GM19438 (cell line): ENCODE measurements at regions not wholly inside any gene's neighbourhood (a gene's known extent, or its start where the extent isn't known, plus 50 kb on each side); places are given as distances from the start of the nearest gene placed in this dataset.

ENCODE experiments used
- ATAC-seq: cut with Tn5 transposase; IDR thresholded peaks from one replicate; pipeline ENCODE4 v1.9.1; 2021; ENCODE audit warnings: low read depth; ENCODE audit not compliant: unreplicated experiment

DNA sequence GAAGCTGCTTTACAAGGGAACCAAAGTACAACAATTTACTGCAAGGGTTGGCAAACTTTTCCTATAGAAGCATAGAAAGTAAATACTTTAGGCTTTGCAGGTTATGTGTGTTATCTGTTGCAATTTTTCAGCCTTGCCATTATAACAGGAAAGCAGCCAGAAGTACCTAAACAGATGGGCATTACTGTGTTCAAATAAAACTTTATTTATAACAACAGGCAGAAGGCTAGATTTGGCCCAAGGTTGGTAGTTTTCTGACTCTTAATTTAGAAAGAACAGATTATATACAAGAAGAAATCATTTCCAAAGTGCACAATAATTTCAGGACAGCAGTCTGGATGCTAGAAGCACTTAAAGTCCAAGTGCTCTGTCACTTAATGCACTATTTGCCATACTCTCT lies 307.1 kb downstream of the ANKRD7 start:
- ATAC-seq: no peak

DNA sequence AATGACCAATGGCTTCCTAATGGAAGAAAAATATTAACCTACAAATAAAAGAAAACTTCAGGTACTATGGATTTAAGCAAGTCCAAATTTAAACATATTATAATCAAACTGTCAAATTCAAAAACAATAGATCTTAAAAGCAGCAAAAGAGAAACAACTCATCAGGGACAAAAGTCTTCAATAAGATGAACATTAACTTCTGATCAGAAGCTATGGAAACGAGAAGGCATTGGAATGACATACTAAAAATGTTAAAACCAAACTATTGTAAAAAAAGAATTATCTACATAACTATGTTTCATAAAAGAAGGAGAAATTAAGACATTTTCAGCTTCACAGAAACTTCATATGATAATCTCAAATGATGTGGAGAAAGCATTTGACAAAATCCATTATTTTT lies 334.7 kb downstream of the ANKRD7 start:
- no peak for ATAC-seq

DNA sequence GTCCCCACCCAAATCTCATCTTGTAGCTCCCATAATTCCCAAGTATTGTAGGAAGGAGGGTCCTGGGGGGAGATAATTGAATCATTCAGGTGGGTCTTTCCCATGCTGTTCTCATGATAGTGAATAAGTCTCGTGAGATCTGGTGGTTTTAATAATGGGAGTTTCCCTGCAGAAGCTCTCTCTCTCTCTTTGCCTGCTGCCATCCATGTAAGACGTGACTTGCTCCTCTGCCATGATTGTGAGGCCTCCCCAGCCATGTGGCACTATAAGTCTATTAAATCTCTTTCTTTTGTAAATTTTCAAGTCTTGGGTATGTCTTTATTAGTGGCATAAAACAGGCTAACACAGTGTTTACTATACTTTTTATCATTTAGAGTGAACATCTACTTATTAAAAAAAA lies 338.8 kb downstream of the ANKRD7 start:
- no peak for ATAC-seq

DNA sequence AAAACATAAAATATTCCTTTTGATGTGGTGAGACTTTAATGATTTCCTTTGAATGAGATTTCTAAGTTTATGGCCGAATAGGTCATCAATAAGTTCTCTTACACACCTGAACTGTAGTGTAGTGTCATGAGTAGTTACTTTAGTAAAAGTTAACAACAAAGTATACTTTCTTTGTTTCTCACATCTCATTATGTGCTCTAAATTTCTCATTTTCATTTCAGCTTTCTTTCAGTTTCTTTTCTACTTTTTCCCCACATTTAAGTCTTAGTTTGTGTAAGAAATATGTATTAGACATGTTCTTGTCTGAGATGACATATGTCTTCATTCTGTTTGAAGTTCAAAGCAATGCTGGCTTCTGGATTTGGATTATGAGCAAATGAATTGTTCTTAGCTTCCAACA lies 348.1 kb downstream of the ANKRD7 start:
- ATAC-seq: no peak

DNA sequence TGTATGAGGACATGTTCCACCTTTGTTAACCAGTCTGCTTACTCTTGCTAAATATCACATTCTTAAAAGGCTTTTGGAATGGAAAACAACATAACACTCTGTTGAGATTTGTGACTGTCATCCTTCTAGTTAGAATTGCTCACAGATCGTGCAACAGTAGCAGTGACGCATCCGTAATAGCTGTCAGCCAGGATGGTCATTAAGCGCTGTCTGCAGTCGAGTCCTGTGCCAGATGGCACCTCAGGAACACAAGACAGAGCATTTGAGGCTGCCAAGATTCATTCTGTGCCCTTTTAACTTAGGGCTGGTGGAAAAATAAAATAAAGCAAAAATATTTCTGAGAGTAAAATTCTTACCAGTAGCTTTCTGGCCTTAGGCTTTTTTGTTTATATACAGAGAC lies 348.6 kb downstream of the ANKRD7 start:
- ATAC-seq: no peak

DNA sequence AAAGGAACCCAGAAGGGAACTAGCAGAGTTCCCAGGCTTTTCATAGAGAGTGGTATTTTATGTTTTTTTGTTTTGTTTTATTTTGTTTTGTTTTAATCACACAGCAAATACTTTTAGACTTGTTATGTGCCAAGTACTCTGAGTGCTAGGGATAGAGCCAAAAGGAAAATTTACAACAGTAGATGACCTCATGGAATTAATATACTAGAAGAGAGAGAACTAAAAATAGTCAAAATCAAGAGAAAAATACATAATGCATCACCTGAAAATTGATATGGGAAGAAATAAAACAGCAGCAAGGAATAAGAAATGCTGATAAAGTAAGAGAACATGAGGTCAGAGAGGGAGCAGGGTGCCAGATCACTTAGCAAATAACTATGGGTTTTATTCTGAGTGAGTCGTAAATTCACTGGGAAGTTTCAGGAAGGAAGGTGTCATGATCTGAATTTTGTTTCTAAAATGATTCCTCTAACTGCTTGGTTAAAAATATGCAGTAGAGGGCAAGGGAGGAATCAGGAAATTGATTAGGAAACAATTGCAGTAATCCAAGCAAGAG lies 351.0 kb downstream of the ANKRD7 start:
- ATAC-seq: no peak

DNA sequence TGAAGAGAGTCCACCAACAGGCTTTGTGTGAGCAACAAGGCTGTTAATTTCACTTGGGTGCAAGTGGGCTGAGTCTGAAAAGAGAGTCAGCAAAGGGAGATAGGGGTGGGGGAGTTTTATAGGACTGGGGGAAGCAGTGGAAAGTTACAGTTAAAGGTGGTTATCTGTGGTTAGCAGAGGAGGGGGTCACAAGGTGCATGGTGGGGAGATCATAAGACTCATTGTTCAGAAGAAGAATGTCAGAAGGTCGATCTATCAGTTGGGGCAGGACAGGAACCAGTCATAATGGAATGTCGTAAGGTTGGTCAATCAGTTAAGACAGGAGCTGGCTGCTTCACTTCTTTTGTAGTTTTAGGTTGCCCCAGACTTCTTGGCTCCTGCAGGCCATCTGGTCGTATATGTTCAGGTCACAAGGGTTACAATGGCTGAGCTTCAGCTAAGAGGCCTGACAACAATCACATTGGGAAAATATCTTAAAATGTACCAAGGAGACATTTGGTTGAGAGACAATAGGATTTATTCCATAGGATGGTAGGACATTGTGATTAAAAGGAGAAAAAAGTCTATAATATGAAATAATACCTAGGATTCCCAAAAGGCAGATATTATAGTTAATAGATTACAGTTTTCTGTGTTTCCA lies 356.4 kb downstream of the ANKRD7 start:
- no peak for ATAC-seq

DNA sequence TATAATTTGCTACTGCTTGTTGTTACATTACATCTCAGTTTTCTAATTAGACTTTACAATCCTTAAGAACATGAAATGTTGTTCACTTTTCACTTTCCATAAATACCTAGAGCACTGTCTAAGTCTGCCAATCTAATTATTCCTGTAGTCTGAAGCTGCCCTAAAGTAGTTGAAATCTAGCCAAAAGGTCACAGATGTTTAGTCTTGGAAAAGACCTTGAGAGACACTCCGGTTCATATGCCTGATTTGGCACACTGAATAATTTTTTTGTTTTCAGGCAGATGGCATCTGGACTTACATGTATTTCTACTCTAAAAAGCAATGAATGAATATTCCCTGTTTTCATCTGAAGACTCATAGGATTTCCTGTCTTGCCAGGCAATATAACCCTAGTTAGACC lies 359.1 kb downstream of the ANKRD7 start:
- ATAC-seq: no peak

DNA sequence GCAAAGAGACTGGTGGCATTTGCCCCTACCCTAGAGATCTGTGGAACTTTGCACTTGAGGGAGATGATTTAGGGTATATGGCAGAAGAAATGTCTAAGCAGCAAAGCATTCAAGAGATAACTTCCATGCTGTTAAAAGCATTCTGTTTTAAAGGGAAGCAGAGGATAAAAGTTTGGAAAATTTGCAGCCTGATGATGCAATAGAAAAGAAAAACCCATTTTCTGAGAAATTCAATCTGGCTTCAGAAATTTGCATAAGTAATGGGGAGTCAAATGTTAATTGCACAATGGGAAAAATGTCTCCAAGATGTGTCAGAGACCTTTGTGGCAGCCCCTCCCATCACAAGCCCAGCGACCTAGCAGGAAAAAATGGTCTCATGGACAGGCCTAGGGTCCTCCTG lies 361.7 kb downstream of the ANKRD7 start:
- ATAC-seq: no peak

DNA sequence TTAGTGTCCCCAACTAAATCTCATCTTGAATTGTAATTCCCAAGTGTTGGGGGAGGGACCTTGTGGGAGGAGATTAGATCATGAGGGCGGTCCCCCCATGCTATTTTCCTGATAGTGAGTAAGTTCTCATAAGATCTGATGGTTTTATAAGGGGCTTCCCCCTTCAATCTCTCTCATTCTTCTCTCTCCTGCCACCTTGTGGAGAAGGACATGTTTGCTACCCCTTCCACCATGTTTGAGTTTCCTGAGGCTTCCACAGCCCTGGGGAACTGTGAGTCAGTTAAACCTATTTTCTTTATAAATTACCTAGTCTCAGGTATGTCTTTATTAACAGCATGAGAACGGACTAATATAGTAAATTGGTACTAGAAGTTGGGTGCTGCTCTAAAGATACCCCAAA lies 365.6 kb downstream of the ANKRD7 start:
- ATAC-seq: peak; percentile 91

DNA sequence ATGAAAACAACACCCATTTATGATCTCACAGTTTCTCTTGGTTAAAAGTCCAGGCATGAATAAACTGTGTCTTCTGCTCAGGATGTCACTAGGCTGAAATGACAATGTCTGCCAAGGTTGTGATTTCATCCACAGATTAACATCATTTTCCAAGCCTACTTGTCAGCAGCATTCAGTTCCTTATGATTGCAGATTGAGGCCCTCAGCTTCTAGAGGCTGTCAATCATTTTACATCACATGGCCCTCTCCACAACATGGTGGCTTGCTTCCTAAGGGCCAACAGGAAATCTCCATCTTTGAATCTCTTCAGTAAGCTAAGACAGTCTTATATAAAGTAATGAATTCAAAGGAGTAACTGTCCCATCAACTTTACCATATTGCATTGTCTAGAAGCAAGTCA lies 377.6 kb downstream of the ANKRD7 start:
- ATAC-seq: no peak

DNA sequence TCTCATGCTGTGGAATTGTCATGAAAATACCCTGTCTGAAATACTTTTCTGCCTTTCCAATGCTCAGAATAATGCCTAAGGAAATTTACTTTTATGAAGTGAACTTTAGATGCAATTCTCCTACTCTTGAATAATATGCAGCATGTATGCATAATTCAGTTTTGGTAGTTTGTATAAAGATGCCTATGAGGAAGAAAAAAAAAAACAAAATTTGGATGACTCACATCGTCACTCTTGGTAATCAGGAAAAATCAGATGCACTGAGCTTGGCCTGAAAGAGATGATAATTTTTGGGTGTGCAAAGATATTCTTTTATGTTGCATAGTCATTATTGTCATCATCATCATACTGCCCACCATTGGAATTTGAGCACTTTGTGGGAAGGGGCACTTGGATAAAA lies 382.1 kb downstream of the ANKRD7 start:
- ATAC-seq: no peak

DNA sequence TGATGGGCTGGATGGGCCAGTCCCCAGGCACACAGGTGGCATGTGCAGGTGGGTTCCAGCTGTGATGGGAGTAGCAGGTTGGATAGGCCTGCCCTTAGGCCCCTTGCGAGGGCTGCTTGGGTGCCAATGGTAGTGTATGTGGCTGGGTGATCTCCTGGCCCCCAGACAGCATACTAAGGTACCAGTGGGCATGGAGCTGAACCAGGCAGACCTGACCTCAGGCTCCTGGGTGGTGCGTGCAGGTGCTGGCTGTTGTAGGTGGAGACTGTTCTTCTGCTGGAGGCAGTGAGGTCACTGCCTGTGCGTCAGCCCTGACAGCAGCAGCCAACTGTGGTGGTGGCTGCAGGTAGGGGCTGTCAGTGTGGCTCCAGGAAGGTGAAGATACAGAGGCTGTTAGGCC lies 384.7 kb downstream of the ANKRD7 start:
- ATAC-seq: no peak

DNA sequence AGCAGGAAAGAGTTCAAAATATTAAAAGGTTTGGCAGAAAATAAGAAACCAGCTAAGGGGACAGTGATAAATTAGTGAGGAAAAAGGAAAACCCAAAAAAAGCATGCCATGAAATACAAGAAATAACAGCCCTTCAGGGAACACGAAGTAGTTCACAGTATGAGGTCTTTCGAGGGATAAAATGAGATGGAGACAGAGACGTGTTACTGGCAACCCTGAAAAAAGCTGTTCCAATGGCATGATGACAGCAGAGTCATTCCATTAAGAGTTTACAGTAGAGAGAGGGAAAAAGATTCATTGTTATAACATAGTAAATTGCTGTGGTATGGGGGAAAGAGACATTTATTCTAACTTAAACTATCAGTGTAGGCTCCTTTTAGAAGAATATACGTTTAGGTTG lies 391.2 kb downstream of the ANKRD7 start:
- no peak for ATAC-seq

DNA sequence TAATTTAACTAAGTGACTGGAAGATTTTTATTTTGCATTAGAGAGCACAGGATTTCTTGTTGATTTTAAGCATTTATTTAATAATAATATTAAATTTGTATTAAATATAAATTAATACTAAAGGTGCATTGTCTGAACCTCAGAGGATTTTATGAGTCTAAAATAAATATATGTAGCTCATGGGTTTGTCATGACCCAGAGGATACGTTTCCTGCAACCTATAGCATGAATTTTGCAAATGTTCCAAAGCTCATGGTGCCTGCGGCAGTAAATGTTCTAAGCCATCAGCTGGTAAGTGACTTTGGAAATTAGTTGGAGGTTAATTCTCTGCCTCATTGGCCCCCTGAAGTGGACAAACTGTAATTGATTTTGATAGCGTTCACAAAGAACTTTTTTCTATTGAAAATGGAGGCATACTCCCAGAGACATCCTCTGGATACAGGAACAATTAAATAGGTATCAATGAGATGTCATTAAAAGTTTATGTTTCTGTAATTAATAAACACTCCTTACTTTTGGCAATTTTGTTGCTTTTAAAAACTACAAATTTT lies 397.4 kb downstream of the ANKRD7 start:
- ATAC-seq: no peak

DNA sequence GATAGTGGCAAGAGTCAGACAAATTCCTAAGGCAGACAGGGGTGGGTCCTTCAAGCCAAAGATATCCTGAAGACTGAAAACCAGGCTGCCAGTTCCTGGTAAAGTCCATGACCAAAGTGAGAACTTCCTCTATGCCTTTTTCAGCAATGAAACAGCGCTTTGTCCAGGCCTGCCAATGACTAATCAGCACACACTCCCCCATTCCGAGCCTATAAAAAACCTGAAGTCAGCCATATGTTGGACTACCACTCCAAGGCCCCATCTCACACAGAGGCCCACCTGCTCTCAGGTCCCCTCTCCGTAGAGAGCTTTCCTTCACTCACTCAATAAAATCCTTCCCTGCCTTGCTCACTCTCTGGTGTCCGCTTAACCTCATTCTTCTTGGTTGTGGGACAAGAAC lies 402.2 kb downstream of the ANKRD7 start:
- ATAC-seq: no peak

DNA sequence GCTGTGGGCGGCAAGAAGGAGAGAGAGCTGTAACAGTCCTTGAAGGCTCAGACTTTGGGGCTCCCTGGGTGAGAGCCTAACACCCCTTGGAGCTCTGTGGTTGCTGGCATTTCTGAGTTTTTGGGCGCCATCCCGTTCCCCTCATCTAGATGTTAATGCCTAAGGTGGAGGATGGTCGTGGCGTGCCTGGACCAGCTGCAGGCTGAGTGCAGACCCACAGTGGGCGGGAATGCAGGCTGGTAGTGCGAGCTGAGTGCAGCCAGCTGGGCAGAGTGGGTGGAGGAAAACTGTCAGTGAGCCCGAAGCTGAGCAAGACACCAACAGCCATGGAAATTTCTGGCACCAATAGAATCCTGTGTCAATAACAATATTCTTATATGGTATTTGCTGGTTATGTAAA lies 403.0 kb downstream of the ANKRD7 start:
- no peak for ATAC-seq

DNA sequence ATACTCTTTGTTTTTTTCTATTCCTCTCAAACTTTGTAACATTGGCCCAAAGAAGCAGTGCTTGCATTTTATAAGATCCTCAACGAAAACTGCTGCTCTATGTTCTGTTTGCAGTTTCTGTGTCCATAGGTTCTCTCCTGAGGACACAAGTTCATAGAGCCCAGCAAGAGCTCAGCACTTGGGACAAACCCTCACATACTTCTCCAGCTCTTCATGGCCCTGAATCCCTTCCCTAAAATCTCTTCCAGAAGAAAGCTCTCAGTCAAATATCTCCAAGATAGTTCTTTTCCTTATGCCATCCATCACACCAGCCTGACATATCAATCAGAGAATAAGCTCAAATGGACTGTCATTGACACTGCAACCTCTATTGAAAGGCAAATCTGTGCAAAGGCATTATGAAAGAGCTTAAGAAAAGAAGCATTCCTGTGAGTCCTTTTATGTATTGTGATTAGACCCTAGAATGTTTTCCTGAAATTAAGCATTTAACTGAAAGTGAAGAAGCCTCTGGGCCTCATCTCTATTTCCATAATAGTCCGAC lies 405.5 kb downstream of the ANKRD7 start:
- ATAC-seq: no peak

DNA sequence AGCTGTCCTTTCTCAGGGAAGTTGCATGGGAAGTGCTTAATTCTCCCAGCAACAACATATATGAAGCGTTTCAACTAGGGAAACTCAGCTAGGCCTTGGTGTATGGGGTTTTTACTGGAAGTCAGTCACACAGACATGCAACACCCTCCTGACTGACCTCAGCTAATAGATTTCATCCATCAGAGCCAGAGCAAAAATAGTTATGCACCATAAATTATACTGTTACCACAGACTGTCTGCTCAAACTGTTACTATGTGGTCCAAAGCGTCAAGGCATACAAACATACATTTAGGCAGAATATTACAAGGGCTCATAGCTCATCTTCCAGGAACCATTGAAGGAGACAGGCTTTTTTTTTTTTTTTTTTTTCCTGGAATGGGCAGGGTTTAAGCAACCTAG lies 417.9 kb downstream of the ANKRD7 start:
- no peak for ATAC-seq

DNA sequence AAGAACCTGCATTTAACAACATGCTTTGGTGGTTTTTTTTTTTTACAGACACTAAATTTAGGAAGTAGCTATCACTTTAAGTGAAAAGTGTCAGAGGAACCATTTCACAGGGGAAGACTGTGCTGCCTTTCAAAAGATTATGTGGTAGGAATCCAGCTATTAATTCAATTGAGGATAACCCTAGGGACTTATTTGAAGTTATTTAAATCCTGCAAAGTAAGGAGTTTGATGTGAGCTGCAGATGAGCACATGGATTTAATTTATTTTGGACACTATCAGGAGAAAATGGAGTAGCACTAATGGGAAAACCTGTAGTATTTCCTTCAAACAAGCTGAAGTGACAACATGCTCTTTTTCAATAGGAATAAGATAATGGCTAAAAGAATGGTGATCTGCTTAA lies 419.8 kb downstream of the ANKRD7 start:
- no peak for ATAC-seq

DNA sequence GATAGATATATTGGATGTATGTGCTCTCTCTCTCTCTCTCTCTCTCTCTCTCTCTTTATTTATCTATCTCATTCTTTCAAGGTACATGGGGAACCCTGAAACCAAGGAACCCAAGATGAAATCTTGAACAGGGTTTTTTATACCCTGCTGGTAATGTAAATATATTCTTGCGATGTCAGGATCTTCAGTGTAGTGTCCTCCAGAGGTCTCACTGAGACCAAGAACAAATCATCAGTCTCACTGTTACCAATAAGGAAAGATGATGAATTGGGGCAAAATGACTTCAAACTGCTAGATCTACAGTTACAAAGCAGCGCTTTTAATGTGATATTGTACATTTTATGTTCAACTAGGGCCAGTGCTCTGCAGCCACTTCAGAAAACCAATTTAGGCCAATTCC lies 423.5 kb downstream of the ANKRD7 start:
- no peak for ATAC-seq

DNA sequence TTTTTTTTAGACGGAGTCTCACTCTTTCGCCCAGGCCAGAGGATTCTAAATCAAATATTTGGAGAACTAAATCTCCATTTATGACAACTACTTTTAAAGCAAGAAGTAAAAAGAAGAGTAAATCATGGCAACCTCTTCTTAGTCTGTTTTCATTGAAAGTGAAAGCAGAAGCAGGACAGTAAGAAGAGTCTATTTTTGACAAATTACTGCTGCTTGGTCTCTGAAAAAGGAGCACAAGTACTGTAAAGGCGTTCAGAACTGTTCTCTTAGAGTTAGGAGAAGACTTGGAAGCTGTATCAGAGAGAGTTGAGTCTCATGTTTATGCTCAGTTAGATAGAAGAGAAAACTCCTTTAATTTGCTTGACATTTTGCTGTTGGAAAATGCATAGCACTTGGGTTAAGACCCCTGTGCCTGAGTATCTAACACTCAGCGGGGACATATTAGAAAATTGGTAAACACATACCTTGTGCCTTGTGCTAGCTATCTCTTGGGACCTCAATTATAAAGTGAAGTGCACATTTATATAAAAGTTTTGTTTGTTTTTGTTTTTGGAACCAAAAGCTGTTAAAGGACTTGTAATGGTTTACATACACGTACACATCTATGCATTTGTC lies 433.0 kb downstream of the ANKRD7 start:
- ATAC-seq: peak; percentile 85
